ENCODE measurements at regions not wholly inside any gene's neighbourhood (a gene's known extent, or its start where the extent isn't known, plus 50 kb on each side); places are given as distances from the start of the nearest gene placed in this dataset.
A peak's percentile ranks its signal among the peaks of the same experiment; 100 is the strongest.
"Not testable (repeated sequence)": the region's sequence is repeated elsewhere in the genome, so short reads cannot be mapped to it uniquely, and the experiment has no call there.

DNA sequence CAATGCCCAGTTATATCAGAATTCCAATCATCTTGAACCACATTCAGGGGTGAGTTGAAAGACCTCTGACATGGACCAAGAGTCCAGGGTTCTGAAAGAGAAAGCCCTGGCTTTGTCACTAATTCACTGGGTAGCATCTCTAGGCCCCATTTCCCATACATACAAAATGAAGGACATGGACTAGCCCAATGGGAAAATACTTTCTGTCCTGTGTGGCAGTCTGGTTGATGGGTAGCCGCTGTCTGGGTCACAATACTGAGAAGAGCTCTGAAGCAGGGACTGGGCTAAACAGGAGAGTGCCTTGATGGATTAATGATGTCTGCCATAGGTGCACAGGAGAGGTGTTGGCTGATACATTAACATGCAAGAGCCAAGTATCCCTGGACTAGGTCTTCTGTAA lies 214.3 kb downstream of the RAB11FIP4 start:
- H3K27ac Mint-ChIP-seq, result no peak overlapping the region
- H3K36me3 ChIP-seq, result no peaks in the 10 kb centered on the region
- no peak overlapping the region for H3K27ac ChIP-seq
- no peaks in the 10 kb centered on the region for H3K36me3 Mint-ChIP-seq
- peaks cover 7% of the 10 kb centered on the region for H3K27me3 Mint-ChIP-seq (ENCODE audit: insufficient read depth, low read depth)
- no peaks in the 10 kb centered on the region for H4K20me1 ChIP-seq (ENCODE audit: low read depth)
- H3K9me3 ChIP-seq (ENCODE audit: low read depth), result no peaks in the 10 kb centered on the region
- no peaks in the 10 kb centered on the region for H3F3A ChIP-seq (ENCODE audit: low read depth)
- H3K4me3 ChIP-seq, result no peak overlapping the region
- H3K4me1 Mint-ChIP-seq, result peaks cover 6% of the 10 kb centered on the region
- no peak overlapping the region for H2AFZ ChIP-seq (replicated peaks)
- no peak overlapping the region for H3K9ac ChIP-seq
- H3K79me2 ChIP-seq (ENCODE audit: low read depth), result no peaks in the 10 kb centered on the region
- no peaks in the 10 kb centered on the region for H3K4me1 ChIP-seq
- no peak for DNase-seq (ENCODE audit: low spot score)
- no peaks in the 10 kb centered on the region for H3K27me3 ChIP-seq
- H3K4me2 ChIP-seq, result no peak overlapping the region
- TF ChIP-seq EZH2 (IDR thresholded peaks at IDR 0.05) (no peak), EZH2phosphoT487 (IDR thresholded peaks at IDR 0.05) (no peak)
- TF ChIP-seq, protein P1, sequence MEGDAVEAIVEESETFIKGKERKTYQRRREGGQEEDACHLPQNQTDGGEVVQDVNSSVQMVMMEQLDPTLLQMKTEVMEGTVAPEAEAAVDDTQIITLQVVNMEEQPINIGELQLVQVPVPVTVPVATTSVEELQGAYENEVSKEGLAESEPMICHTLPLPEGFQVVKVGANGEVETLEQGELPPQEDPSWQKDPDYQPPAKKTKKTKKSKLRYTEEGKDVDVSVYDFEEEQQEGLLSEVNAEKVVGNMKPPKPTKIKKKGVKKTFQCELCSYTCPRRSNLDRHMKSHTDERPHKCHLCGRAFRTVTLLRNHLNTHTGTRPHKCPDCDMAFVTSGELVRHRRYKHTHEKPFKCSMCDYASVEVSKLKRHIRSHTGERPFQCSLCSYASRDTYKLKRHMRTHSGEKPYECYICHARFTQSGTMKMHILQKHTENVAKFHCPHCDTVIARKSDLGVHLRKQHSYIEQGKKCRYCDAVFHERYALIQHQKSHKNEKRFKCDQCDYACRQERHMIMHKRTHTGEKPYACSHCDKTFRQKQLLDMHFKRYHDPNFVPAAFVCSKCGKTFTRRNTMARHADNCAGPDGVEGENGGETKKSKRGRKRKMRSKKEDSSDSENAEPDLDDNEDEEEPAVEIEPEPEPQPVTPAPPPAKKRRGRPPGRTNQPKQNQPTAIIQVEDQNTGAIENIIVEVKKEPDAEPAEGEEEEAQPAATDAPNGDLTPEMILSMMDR (IDR thresholded peaks at IDR 0.05), result no peak
- H3K4me3 Mint-ChIP-seq, result no peak overlapping the region
- no peaks in the 10 kb centered on the region for H3K9me3 Mint-ChIP-seq

DNA sequence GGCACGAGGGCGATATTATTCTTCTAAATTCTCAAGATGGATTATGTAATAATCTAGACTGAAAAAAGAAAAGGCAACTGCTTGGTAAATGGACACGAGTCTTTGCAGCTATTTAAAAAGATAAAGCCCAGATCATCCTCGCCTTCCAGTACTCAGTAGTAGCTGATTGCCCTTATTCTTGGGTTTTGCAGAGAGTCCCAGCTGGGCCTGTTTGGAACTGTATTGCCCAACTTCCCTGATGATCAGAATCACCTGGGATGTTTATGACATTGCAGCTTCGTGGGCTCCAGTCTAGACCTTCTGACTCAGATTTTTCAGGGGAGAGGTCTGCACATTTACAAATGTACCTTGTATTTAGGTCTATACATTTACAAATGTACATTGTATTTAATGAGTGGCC lies 213.5 kb downstream of the RAB11FIP4 start:
- H3K4me1 ChIP-seq, result no peaks in the 10 kb centered on the region
- Mint-ChIP-seq H3K27ac (no peak overlapping the region), H3K36me3 (no peaks in the 10 kb centered on the region)

DNA sequence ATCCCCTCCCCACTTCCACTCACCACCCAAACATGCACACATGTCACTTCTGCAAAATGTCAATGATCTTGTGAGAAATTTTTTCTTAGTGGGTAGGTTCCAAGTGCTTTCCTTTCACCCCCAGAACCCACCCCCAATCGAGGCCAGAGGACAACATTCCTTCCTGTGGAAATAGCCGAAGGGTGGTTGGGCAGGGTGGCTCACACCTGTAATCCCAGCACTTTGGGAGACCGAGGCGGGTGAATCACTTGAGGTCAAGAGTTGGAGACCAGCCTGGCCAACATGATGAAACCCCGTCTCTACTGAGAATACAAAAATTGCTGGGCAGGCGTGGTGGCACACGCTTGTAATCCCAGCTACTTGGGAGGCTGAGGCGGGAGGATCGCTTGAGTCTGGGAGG lies 208.7 kb downstream of the RAB11FIP4 start:
- not testable (repeated sequence) for H3K4me1 ChIP-seq; H3K36me3 ChIP-seq; H3K79me2 ChIP-seq (ENCODE audit: low read depth); H3K9me3 Mint-ChIP-seq; H3K27ac Mint-ChIP-seq; H3K36me3 Mint-ChIP-seq; DNase-seq (ENCODE audit: low spot score); H3K27me3 ChIP-seq; H3K4me3 ChIP-seq; H4K20me1 ChIP-seq (ENCODE audit: low read depth); H3K4me3 Mint-ChIP-seq; H3K9me3 ChIP-seq (ENCODE audit: low read depth); H3K27ac ChIP-seq; H2AFZ ChIP-seq (replicated peaks); H3K9ac ChIP-seq; H3K4me2 ChIP-seq; H3F3A ChIP-seq (ENCODE audit: low read depth)
- H3K27me3 Mint-ChIP-seq (ENCODE audit: insufficient read depth, low read depth), result peaks cover 15% of the 10 kb centered on the region
- peaks cover 31% of the 10 kb centered on the region for H3K4me1 Mint-ChIP-seq

More for the DNA sequence above, 213.5 kb downstream of the RAB11FIP4 start:
- no peaks in the 10 kb centered on the region for H3K27me3 ChIP-seq
- Mint-ChIP-seq H3K4me1 (peaks cover 7% of the 10 kb centered on the region), H3K4me3 (no peak overlapping the region), H3K27me3 (ENCODE audit: insufficient read depth, low read depth) (peaks cover 8% of the 10 kb centered on the region), H3K9me3 (no peaks in the 10 kb centered on the region)
- TF ChIP-seq EZH2 (IDR thresholded peaks at IDR 0.05) (no peak), EZH2phosphoT487 (IDR thresholded peaks at IDR 0.05) (no peak)
- TF ChIP-seq, protein P1 (IDR thresholded peaks at IDR 0.05), result no peak
- no peak overlapping the region for H3K9ac ChIP-seq
- H3F3A ChIP-seq (ENCODE audit: low read depth), result no peaks in the 10 kb centered on the region
- no peak overlapping the region for H3K27ac ChIP-seq
- no peaks in the 10 kb centered on the region for H3K79me2 ChIP-seq (ENCODE audit: low read depth)
- H2AFZ ChIP-seq (replicated peaks), result no peak overlapping the region
- no peak overlapping the region for H3K4me2 ChIP-seq
- DNase-seq (ENCODE audit: low spot score), result no peak
- H3K9me3 ChIP-seq (ENCODE audit: low read depth), result no peaks in the 10 kb centered on the region
- no peaks in the 10 kb centered on the region for H4K20me1 ChIP-seq (ENCODE audit: low read depth)
- no peaks in the 10 kb centered on the region for H3K36me3 ChIP-seq
- H3K4me3 ChIP-seq, result no peak overlapping the region

DNA sequence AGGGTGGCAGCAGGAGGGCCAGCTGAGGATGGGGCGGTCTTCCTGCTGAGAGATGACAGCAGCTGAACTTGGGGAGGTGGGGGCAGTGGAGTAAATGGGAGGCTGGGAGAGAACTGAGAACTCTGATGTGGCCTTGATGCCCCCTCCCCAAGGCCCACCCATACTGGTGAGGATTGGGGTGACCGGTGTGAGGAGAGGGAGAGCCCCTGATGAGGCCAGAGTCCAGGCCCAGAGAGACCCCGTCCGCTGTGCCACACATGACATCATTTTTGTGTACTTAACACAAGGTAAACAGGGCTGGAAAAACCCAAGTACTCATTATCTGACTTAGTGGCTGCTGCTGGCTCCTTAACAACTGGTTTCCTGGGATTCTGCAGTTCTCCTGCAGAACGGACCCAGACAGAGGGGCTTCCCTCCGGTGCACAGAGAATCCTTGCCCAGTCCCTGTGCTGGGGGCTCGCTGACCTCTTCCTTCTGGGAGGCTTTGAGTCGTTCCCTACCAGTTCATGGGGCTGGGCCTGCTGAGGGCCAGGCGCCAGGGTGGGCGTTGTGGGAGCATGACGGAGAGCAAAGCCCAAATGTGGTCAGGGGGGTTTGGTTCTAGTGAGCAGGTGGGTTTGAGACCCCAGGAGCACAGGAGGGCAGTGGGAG lies 207.6 kb downstream of the RAB11FIP4 start:
- Mint-ChIP-seq H3K9me3 (no peaks in the 10 kb centered on the region), H3K36me3 (no peaks in the 10 kb centered on the region), H3K27ac (peak overlapping the region; percentile 74), H3K27me3 (ENCODE audit: insufficient read depth, low read depth) (peaks cover 13% of the 10 kb centered on the region), H3K4me3 (no peak overlapping the region), H3K4me1 (peaks cover 31% of the 10 kb centered on the region)
- Histone ChIP-seq H2AFZ (replicated peaks) (no peak overlapping the region), H3F3A (ENCODE audit: low read depth) (no peaks in the 10 kb centered on the region), H3K79me2 (ENCODE audit: low read depth) (no peaks in the 10 kb centered on the region), H3K27ac (no peak overlapping the region), H3K9ac (no peak overlapping the region), H3K27me3 (no peaks in the 10 kb centered on the region), H3K4me2 (no peak overlapping the region), H3K4me1 (no peaks in the 10 kb centered on the region), H3K9me3 (ENCODE audit: low read depth) (no peaks in the 10 kb centered on the region), H3K4me3 (no peak overlapping the region), H3K36me3 (no peaks in the 10 kb centered on the region), H4K20me1 (ENCODE audit: low read depth) (no peaks in the 10 kb centered on the region)
- DNase-seq (ENCODE audit: low spot score), result no peak
- TF ChIP-seq EZH2phosphoT487 (IDR thresholded peaks at IDR 0.05) (no peak), EZH2 (IDR thresholded peaks at IDR 0.05) (no peak)
- TF ChIP-seq, protein P1 (IDR thresholded peaks at IDR 0.05), result no peak
